ENCODE measurements at regions not wholly inside any gene's neighbourhood (a gene's known extent, or its start where the extent isn't known, plus 50 kb on each side); places are given as distances from the start of the nearest gene placed in this dataset.

DNA sequence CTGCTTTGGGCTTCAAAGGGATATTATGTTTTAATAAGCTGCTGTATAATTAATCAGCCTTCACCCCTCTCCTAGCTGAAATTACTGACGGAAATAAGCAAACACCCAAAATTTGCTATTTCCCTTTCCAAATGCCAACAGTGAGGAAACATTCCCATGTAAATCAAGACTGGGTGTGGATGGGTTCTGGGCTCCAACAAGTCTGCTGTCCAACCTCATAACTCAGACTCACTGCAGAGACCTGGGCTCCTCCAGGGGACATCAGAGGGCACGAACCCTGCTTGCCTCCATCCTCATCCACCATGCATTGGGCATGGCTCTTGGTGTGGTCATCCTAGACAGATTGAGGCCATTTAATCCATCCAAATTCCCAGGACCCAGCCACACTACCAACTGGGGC lies 173.7 kb downstream of the C1D start:
- no peak for TF ChIP-seq POLR2A (IDR thresholded peaks at IDR 0.05)
- TF ChIP-seq, protein P1, sequence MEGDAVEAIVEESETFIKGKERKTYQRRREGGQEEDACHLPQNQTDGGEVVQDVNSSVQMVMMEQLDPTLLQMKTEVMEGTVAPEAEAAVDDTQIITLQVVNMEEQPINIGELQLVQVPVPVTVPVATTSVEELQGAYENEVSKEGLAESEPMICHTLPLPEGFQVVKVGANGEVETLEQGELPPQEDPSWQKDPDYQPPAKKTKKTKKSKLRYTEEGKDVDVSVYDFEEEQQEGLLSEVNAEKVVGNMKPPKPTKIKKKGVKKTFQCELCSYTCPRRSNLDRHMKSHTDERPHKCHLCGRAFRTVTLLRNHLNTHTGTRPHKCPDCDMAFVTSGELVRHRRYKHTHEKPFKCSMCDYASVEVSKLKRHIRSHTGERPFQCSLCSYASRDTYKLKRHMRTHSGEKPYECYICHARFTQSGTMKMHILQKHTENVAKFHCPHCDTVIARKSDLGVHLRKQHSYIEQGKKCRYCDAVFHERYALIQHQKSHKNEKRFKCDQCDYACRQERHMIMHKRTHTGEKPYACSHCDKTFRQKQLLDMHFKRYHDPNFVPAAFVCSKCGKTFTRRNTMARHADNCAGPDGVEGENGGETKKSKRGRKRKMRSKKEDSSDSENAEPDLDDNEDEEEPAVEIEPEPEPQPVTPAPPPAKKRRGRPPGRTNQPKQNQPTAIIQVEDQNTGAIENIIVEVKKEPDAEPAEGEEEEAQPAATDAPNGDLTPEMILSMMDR (IDR thresholded peaks at IDR 0.05): no peak
